CD4-positive, alpha-beta memory T cell (primary cell): ENCODE measurements at regions not wholly inside any gene's neighbourhood (a gene's known extent, or its start where the extent isn't known, plus 50 kb on each side); places are given as distances from the start of the nearest gene placed in this dataset.

Experiments
- CTCF ChIA-PET: fragments of 350-600 bp; sonication (Branson Sonifier 250); formaldehyde crosslinking; loops from one replicate; lab custom pipeline; 2021; ENCODE audit warnings: inconsistent platforms; ENCODE audit not compliant: partially characterized antibody; lab: Charles Lee
- POLR2A ChIA-PET: fragments of 350-600 bp; sonication (Branson Sonifier 250); formaldehyde crosslinking; loops from one replicate; lab custom pipeline; 2021; ENCODE audit not compliant: partially characterized antibody; lab: Charles Lee
- DNase-seq, 5 donors: peaks; one replicate each; pipeline versions ENCODE4 v3.0.0 to v3.0.0-alpha.2; 2020 to 2022; ENCODE audit warnings: mixed read lengths in 1 of 5
- H3K27ac ChIP-seq: one replicate; pipeline ENCODE4 v1.7.0; 2013; ENCODE audit warnings: low read depth, low read length
- H3K27me3 ChIP-seq: 2 replicates; pipeline ENCODE4 v1.7.0; 2013; ENCODE audit warnings: mild to moderate bottlenecking, low read length, moderate library complexity; ENCODE audit not compliant: insufficient read depth
- H3K36me3 ChIP-seq: 2 replicates; pipeline ENCODE4 v1.7.0; 2013; ENCODE audit warnings: mild to moderate bottlenecking, low read length, moderate library complexity; ENCODE audit not compliant: insufficient read depth
- H3K4me1 ChIP-seq: 2 replicates; pipeline ENCODE4 v1.7.0; 2013; ENCODE audit warnings: mild to moderate bottlenecking, low read length, moderate library complexity; ENCODE audit not compliant: insufficient read depth
- H3K4me3 ChIP-seq, 2 donors: one replicate each; pipeline ENCODE4 v1.7.0; 2013; ENCODE audit warnings: low read length in 2 of 2, mild to moderate bottlenecking in 1 of 2
- H3K9me3 ChIP-seq, 2 donors: one replicate each; pipeline ENCODE4 v1.7.0; 2013; ENCODE audit warnings: low read length in 2 of 2, control low read depth in 1 of 2; ENCODE audit not compliant: control insufficient read depth in 1 of 2
- H3K27ac Mint-ChIP-seq, 7 donors: one replicate each; pipeline ENCODE4 v1.8.0; 2020 to 2021; ENCODE audit warnings: mixed read lengths in 7 of 7, mild to moderate bottlenecking in 6 of 7, inconsistent platforms in 3 of 7, moderate library complexity in 3 of 7
- H3K27me3 Mint-ChIP-seq, 2 donors: one replicate each; pipeline ENCODE4 v1.8.0; 2020 to 2021; ENCODE audit warnings: mixed read lengths in 2 of 2
- H3K36me3 Mint-ChIP-seq, 2 donors: one replicate each; pipeline ENCODE4 v1.8.0; 2020 to 2021; ENCODE audit warnings: mixed read lengths in 2 of 2, inconsistent platforms in 1 of 2, mild to moderate bottlenecking in 1 of 2
- H3K4me1 Mint-ChIP-seq, 4 donors: one replicate each; pipeline ENCODE4 v1.8.0; 2020 to 2021; ENCODE audit warnings: mixed read lengths in 4 of 4, mild to moderate bottlenecking in 1 of 4
- H3K4me3 Mint-ChIP-seq, 8 donors: one replicate each; pipeline ENCODE4 v1.8.0; 2020 to 2021; ENCODE audit warnings: mixed read lengths in 8 of 8, mild to moderate bottlenecking in 7 of 8, moderate library complexity in 6 of 8, inconsistent platforms in 3 of 8
- H3K9me3 Mint-ChIP-seq, 8 donors: one replicate each; pipeline ENCODE4 v1.8.0; 2020 to 2021; ENCODE audit warnings: mixed read lengths in 8 of 8, mild to moderate bottlenecking in 5 of 8, inconsistent platforms in 3 of 8, moderate library complexity in 1 of 8
- intact Hi-C: fragments of 100-400 bp; cut with micrococcal nuclease; formaldehyde crosslinking; loops from one replicate; pipeline ENCODE4 v1.15.1; 2023

- H3K27ac Mint-ChIP-seq, result no peak overlapping the region
- H3K9me3 ChIP-seq, result no peaks in the 10 kb centered on the region
- POLR2A ChIA-PET, result no interaction called here
- H3K27me3 ChIP-seq, result no peaks in the 10 kb centered on the region
- CTCF ChIA-PET, result no interaction called here
- no peaks in the 10 kb centered on the region for H3K36me3 ChIP-seq
- no peaks in the 10 kb centered on the region for H3K36me3 Mint-ChIP-seq
- H3K27me3 Mint-ChIP-seq, result no peaks in the 10 kb centered on the region
- H3K9me3 Mint-ChIP-seq, result peaks cover 0 to 18% (median 6%) of the 10 kb centered on the region in 8 donors
- intact Hi-C loops, result no loop called here
- H3K4me1 Mint-ChIP-seq, result no peaks in the 10 kb centered on the region
- H3K4me1 ChIP-seq, result no peaks in the 10 kb centered on the region
- H3K4me3 ChIP-seq, result no peak overlapping the region
- DNase-seq, result no peak
- no peak overlapping the region for H3K27ac ChIP-seq
- H3K4me3 Mint-ChIP-seq, result no peak overlapping the region
Observed at GRCh38 chr2:125168442-125168841, 1143.4 kb downstream of the CNTNAP5 start.

DNA sequence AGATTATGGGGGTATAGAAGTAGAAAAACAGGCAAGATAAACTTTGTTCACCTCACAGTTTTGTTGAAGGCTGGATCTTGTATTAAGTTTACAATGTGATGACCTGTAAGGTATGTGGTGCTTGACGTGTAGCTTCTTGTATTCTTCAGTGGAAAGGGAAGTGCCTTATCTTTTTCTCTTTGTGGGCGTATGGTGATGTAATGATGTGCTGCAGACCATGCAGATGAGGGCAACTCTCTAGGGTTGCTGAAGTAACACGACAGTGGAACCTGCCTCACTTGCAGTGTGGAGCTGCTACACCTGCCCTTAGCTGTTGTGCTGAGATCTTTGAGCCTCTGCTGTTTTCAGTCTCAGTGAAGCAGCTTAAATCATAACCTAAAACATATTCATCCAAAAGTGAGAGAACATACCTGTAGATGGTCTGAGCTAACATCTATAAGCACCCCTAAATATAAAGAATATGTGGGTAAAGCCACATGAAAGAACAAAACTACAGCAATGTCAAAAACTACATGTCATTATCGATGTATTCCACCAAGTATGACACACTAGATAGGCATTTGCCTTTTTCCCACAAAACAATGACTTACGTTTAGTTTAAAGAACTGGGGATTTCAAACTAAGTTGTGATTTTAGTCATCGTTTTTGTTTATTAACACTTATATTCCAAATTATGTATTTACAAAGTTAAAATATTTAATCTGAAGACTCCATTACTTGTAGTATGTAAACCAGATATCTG, 1144.1 kb downstream of the CNTNAP5 start:
- H3K4me1 ChIP-seq, result no peaks in the 10 kb centered on the region
- intact Hi-C loops, result no loop called here
- no peaks in the 10 kb centered on the region for H3K4me1 Mint-ChIP-seq
- H3K36me3 ChIP-seq, result no peaks in the 10 kb centered on the region
- ChIA-PET POLR2A (no interaction called here), CTCF (no interaction called here)
- DNase-seq, result no peak
- no peak overlapping the region for H3K27ac Mint-ChIP-seq
- no peaks in the 10 kb centered on the region for H3K27me3 ChIP-seq
- no peaks in the 10 kb centered on the region for H3K27me3 Mint-ChIP-seq
- no peaks in the 10 kb centered on the region for H3K9me3 ChIP-seq
- no peak overlapping the region for H3K4me3 Mint-ChIP-seq
- H3K4me3 ChIP-seq, result no peak overlapping the region
- peaks cover 0 to 17% (median 6%) of the 10 kb centered on the region in 8 donors for H3K9me3 Mint-ChIP-seq
- no peak overlapping the region for H3K27ac ChIP-seq
- no peaks in the 10 kb centered on the region for H3K36me3 Mint-ChIP-seq

GRCh38 chr2:125169764-125170146, 1144.7 kb downstream of the CNTNAP5 start:
- Mint-ChIP-seq H3K9me3 (peaks cover 0 to 17% (median 7%) of the 10 kb centered on the region in 8 donors), H3K27me3 (no peaks in the 10 kb centered on the region), H3K4me3 (no peak overlapping the region), H3K36me3 (no peaks in the 10 kb centered on the region), H3K4me1 (no peaks in the 10 kb centered on the region), H3K27ac (no peak overlapping the region)
- DNase-seq, result no peak
- intact Hi-C loops, result no loop called here
- H3K4me1 ChIP-seq, result no peaks in the 10 kb centered on the region
- no peaks in the 10 kb centered on the region for H3K36me3 ChIP-seq
- ChIA-PET POLR2A (no interaction called here), CTCF (no interaction called here)
- H3K27ac ChIP-seq, result no peak overlapping the region
- no peaks in the 10 kb centered on the region for H3K9me3 ChIP-seq
- H3K4me3 ChIP-seq, result no peak overlapping the region
- H3K27me3 ChIP-seq, result no peaks in the 10 kb centered on the region

DNA sequence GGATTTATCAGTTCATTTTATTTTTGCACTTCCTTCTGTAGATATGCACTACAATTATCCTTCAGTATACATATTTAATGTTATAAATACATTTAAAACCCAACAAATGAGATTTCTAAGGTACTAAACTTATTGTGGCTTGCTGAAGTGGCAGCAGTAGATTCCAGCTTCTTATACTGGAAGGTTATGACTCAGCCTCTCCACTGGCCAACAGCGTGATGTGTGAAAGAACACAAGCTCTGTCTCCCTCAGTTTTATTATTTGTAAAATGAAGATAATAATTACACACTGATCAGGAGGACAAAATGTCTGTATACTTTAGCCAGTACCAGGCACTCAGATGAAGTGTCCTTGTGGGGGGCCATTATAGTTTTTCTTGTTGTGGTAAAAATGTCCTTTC, 1147.1 kb downstream of the CNTNAP5 start:
- no peaks in the 10 kb centered on the region for H3K9me3 ChIP-seq
- intact Hi-C loops, result no loop called here
- Mint-ChIP-seq H3K36me3 (no peaks in the 10 kb centered on the region), H3K9me3 (peaks cover 0 to 19% (median 10%) of the 10 kb centered on the region in 8 donors), H3K27me3 (no peaks in the 10 kb centered on the region), H3K4me3 (no peak overlapping the region), H3K27ac (no peak overlapping the region), H3K4me1 (no peaks in the 10 kb centered on the region)
- ChIA-PET POLR2A (no interaction called here), CTCF (no interaction called here)
- no peak overlapping the region for H3K4me3 ChIP-seq
- no peaks in the 10 kb centered on the region for H3K4me1 ChIP-seq
- H3K36me3 ChIP-seq, result no peaks in the 10 kb centered on the region
- no peak overlapping the region for H3K27ac ChIP-seq
- no peak for DNase-seq
- no peaks in the 10 kb centered on the region for H3K27me3 ChIP-seq

GRCh38 chr2:125175415-125175814, 1150.3 kb downstream of the CNTNAP5 start:
- no peaks in the 10 kb centered on the region for H3K27me3 Mint-ChIP-seq
- POLR2A ChIA-PET, result no interaction called here
- no peaks in the 10 kb centered on the region for H3K36me3 Mint-ChIP-seq
- CTCF ChIA-PET, result no interaction called here
- no peak overlapping the region for H3K4me3 Mint-ChIP-seq
- Histone ChIP-seq H3K36me3 (no peaks in the 10 kb centered on the region), H3K4me3 (no peak overlapping the region), H3K27me3 (no peaks in the 10 kb centered on the region), H3K27ac (no peak overlapping the region), H3K9me3 (no peaks in the 10 kb centered on the region), H3K4me1 (no peaks in the 10 kb centered on the region)
- no peaks in the 10 kb centered on the region for H3K4me1 Mint-ChIP-seq
- DNase-seq, result no peak
- intact Hi-C loops, result no loop called here
- H3K9me3 Mint-ChIP-seq, result peaks cover 2 to 25% (median 9%) of the 10 kb centered on the region in 8 donors
- H3K27ac Mint-ChIP-seq, result no peak overlapping the region

DNA sequence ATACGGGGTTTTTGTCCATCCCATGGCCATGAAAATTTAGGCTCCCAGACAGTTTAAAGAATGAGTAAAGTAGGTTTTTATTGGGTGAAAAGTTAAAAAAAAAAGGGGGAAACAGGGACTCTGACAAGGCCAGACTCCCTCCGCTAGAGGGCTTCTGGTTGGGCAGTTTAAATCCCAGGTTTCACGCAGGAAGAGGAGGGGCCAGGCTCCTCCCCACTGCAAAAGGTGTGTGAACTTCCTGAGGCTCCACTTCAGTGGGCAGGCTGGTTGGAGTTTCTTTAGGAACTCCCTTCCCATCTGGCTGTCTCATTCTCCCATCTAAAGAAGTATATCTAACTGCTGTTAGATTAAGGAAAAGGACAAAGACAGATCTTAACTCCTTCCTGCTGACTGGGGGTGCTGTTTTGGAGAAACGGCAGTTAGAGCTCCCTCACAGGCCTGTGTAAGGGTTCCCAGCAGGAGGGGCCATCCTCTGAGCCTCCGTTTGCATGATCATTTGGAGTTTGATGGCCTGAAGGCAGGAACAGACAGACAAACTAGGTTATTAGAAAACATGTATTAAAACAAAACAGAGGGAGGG, 1160.7 kb downstream of the CNTNAP5 start:
- CTCF ChIA-PET, result no interaction called here
- no peak overlapping the region for H3K4me3 Mint-ChIP-seq
- H3K36me3 ChIP-seq, result no peaks in the 10 kb centered on the region
- H3K27me3 Mint-ChIP-seq, result no peaks in the 10 kb centered on the region
- no peaks in the 10 kb centered on the region for H3K36me3 Mint-ChIP-seq
- no peaks in the 10 kb centered on the region for H3K9me3 ChIP-seq
- H3K9me3 Mint-ChIP-seq, result peaks cover 2 to 22% (median 10%) of the 10 kb centered on the region in 8 donors
- POLR2A ChIA-PET, result no interaction called here
- H3K27me3 ChIP-seq, result no peaks in the 10 kb centered on the region
- H3K27ac Mint-ChIP-seq, result no peak overlapping the region
- intact Hi-C loops, result no loop called here
- H3K4me1 ChIP-seq, result no peaks in the 10 kb centered on the region
- H3K4me3 ChIP-seq, result no peak overlapping the region
- H3K27ac ChIP-seq, result no peak overlapping the region
- no peaks in the 10 kb centered on the region for H3K4me1 Mint-ChIP-seq
- no peak for DNase-seq

GRCh38 chr2:125207431-125207830, 1182.3 kb downstream of the CNTNAP5 start:
- POLR2A ChIA-PET, result no interaction called here
- Mint-ChIP-seq H3K4me1 (no peaks in the 10 kb centered on the region), H3K27ac (no peak overlapping the region), H3K4me3 (no peak overlapping the region), H3K27me3 (no peaks in the 10 kb centered on the region), H3K9me3 (peaks cover 0 to 26% (median 11%) of the 10 kb centered on the region in 8 donors), H3K36me3 (no peaks in the 10 kb centered on the region)
- H3K27me3 ChIP-seq, result no peaks in the 10 kb centered on the region
- H3K4me1 ChIP-seq, result no peaks in the 10 kb centered on the region
- H3K9me3 ChIP-seq, result no peaks in the 10 kb centered on the region
- H3K4me3 ChIP-seq, result no peak overlapping the region
- no peak overlapping the region for H3K27ac ChIP-seq
- intact Hi-C loops, result no loop called here
- CTCF ChIA-PET, result no interaction called here
- no peaks in the 10 kb centered on the region for H3K36me3 ChIP-seq
- no peak for DNase-seq
